ENCODE measurements at regions not wholly inside any gene's neighbourhood (a gene's known extent, or its start where the extent isn't known, plus 50 kb on each side); places are given as distances from the start of the nearest gene placed in this dataset.

GRCh38 chrX:65045001-65045400 lies 68.8 kb upstream of the ZC4H2 start:
- ATAC-seq (no peak), DNase-seq (no peak)
- WGBS (ENCODE audit: insufficient coverage) = no CpG with 5 or more reads among the region's 3 CpGs
- no peaks in the 10 kb centered on the region for H3K36me3 ChIP-seq (ENCODE audit: control insufficient read depth, insufficient read depth, low read length)
- H3K27ac ChIP-seq (ENCODE audit: low read length) = no peak overlapping the region
- Mint-ChIP-seq H3K4me1 (no peaks in the 10 kb centered on the region), H3K27me3 (ENCODE audit: low read depth in 2 of 2) (no peaks in the 10 kb centered on the region), H3K27ac (no peak overlapping the region), H3K36me3 (no peaks in the 10 kb centered on the region), H3K4me3 (no peak overlapping the region), H3K9me3 (no peaks in the 10 kb centered on the region)
- intact Hi-C loops (cut with micrococcal nuclease) = no loop called here
- H3K27me3 ChIP-seq (ENCODE audit: control insufficient read depth, insufficient read depth, low read length) = no peaks in the 10 kb centered on the region
- H3K4me1 ChIP-seq (ENCODE audit: control insufficient read depth, insufficient read depth, low read length) = no peaks in the 10 kb centered on the region
- H3K4me3 ChIP-seq (ENCODE audit: low read length) = no peak overlapping the region
- H3K9me3 ChIP-seq (ENCODE audit: control insufficient read depth, insufficient read depth, low read length) = no peaks in the 10 kb centered on the region
- no peak for TF ChIP-seq CTCF (IDR thresholded peaks at IDR 0.05)

GRCh38 chrX:65035446-65035770 lies 59.2 kb upstream of the ZC4H2 start:
- no peak for TF ChIP-seq CTCF (IDR thresholded peaks at IDR 0.05)
- H3K36me3 ChIP-seq (ENCODE audit: control insufficient read depth, insufficient read depth, low read length) = no peaks in the 10 kb centered on the region
- H3K27ac ChIP-seq (ENCODE audit: low read length) = peak overlapping the region; percentile 84
- Mint-ChIP-seq H3K27ac (peak overlapping the region; percentile 67 to 91), H3K36me3 (no peaks in the 10 kb centered on the region), H3K4me3 (peak overlapping the region; percentile 90), H3K9me3 (no peaks in the 10 kb centered on the region), H3K27me3 (ENCODE audit: low read depth in 2 of 2) (peaks cover 2 to 17% of the 10 kb centered on the region in 2 donors), H3K4me1 (peaks cover 5 to 8% of the 10 kb centered on the region in 2 donors)
- no peaks in the 10 kb centered on the region for H3K27me3 ChIP-seq (ENCODE audit: control insufficient read depth, insufficient read depth, low read length)
- intact Hi-C loops (cut with micrococcal nuclease) = loop anchor here (10.0 kb wide), 2 partner anchors 61 to 831 kb away; partner anchors contain the start of genes AMER1 and ZC4H2
- H3K4me1 ChIP-seq (ENCODE audit: control insufficient read depth, insufficient read depth, low read length) = no peaks in the 10 kb centered on the region
- no peak for DNase-seq
- peak overlapping the region; percentile 69 for H3K4me3 ChIP-seq (ENCODE audit: low read length)
- no peaks in the 10 kb centered on the region for H3K9me3 ChIP-seq (ENCODE audit: control insufficient read depth, insufficient read depth, low read length)
- 0% methylated on average over 13 of the region's 15 CpGs for WGBS (ENCODE audit: insufficient coverage)
- ATAC-seq = peak in 2 of 3 donors; percentile 1 to 9

GRCh38 chrX:65034668-65035445 lies 58.6 kb upstream of the ZC4H2 start, which contains the start of gene ZC3H12B:
ZC3H12B (plus strand) TSS chrX:65034826.
- WGBS (ENCODE audit: insufficient coverage) = 0% methylated on average over 59 of the region's 69 CpGs
- ATAC-seq (peak; percentile 85 to 93 (median 89)), DNase-seq (peak; percentile 54 to 89)
- H3K9me3 ChIP-seq (ENCODE audit: control insufficient read depth, insufficient read depth, low read length) = no peaks in the 10 kb centered on the region
- Mint-ChIP-seq H3K36me3 (no peaks in the 10 kb centered on the region), H3K9me3 (no peaks in the 10 kb centered on the region), H3K4me1 (peaks cover 5 to 8% of the 10 kb centered on the region in 2 donors), H3K4me3 (peak within 1 kb of the TSS; percentile 91), H3K27ac (peak within 1 kb of the TSS; percentile 86 to 91), H3K27me3 (ENCODE audit: low read depth in 2 of 2) (peaks cover 2 to 17% of the 10 kb centered on the region in 2 donors)
- H3K27me3 ChIP-seq (ENCODE audit: control insufficient read depth, insufficient read depth, low read length) = no peaks in the 10 kb centered on the region
- no peaks in the 10 kb centered on the region for H3K36me3 ChIP-seq (ENCODE audit: control insufficient read depth, insufficient read depth, low read length)
- peak within 1 kb of the TSS; percentile 84 for H3K27ac ChIP-seq (ENCODE audit: low read length)
- intact Hi-C loops (cut with micrococcal nuclease) = loop anchor here (10.0 kb wide), 2 partner anchors 60 to 830 kb away; partner anchors contain the start of genes AMER1 and ZC4H2
- peak within 1 kb of the TSS; percentile 69 for H3K4me3 ChIP-seq (ENCODE audit: low read length)
- H3K4me1 ChIP-seq (ENCODE audit: control insufficient read depth, insufficient read depth, low read length) = no peaks in the 10 kb centered on the region
- peak; percentile 12 for TF ChIP-seq CTCF (IDR thresholded peaks at IDR 0.05)
